SIG-M5 treated with dmso at 0.1 percent for 504 hours (cell line): ENCODE measurements at regions not wholly inside any gene's neighbourhood (a gene's known extent, or its start where the extent isn't known, plus 50 kb on each side); places are given as distances from the start of the nearest gene placed in this dataset.
"Not testable (repeated sequence)": the region's sequence is repeated elsewhere in the genome, so short reads cannot be mapped to it uniquely, and the experiment has no call there.

Experiments
- DNase-seq: peaks from one replicate; lab custom pipeline; 2025; ENCODE audit not compliant: unreplicated experiment; lab: John Stamatoyannopoulos, UW

DNA sequence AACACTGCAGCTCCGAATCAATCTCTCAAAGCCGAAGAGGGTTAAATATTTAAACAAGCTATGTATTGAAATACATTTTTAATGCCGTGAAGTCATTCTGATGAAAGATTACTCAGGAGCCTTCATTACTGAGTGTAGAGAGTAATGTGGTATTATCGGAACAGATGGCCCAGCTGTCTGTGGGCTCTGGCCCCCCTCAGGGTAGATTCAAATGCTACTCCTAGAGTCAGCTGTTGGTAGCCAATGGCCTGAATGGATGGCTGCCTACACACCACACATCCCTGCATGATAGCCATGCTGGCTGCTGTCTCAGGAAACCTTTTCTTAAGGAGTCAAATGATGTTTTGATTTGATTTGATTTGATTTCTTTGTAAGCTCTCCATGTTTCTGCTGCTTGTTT is 732.3 kb upstream of the CELF4 start:
- DNase-seq = no peak

DNA sequence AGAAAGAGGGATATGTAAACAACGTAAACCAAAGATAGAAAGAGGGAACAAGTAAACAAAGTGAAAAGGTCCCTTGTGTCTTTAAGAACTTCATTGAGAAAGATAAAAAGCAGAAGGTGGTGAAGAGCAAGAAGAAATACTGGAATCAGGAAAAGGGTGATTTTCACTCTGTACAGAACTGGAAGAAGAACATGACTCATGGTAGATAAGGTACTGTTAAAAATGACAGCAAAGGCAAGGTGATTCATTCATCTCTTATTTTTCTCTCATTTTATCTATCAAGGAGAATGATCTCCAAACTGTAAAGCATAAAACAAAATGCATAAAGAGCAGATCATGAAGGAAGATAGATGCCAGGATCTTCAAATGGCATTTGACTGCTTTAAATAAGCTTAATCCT is 724.6 kb upstream of the CELF4 start:
- DNase-seq = no peak

DNA sequence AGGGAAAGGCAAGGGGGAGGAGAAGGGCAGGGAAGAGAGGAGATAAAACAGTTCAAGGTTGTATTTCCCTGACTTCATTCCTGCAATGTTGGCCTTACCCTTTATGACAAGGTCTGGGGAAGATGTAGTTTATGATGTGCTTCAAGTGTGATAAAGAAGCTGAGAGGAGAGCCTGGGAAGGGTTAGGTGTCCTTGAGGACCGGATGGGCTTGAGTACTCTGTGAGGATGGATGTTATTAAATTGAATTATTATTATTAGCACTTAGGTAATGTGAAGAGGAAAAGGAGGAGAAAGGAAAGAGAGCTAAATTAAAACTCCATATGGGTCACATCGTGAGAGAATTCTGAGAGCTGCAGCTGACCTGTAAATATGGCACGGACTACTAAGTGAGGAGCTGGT is 719.4 kb upstream of the CELF4 start:
- DNase-seq = no peak

DNA sequence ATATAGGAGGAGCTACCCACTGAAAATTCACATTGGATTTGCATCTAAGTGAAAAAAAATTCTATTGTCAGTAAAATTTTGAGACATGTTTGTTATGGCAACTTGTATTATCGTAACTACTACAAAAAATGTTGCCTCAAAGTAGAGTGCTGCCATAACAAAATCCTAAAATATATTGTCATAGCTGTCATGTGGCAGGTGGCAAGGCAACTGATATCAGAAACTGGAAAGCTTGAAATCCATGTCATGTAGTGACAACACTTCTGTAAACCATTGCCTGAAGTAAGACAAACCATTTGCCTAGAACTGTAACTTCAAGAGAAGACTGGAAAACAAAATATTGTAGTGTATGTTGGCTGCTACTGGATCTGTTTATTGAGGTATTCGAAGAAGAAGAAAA is 697.5 kb upstream of the CELF4 start:
- DNase-seq = no peak

DNA sequence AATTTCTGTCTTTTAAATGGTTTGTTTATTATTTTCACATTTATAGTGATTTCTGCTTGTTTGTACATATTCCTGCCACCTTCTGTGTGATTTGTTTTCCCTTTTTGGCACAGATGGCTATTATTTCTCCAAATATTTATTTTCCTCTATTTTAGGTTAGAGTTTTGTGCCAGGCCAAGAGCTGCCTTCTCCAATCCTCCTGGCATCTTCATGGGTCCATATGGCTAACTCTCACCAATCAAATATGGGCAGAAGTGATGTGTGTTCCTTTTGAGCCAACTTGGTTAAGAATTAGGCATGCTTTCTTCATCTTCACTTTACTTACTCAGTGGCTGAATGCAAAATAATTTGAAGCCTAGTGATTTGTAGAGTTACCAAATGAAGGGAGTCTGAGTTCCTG is 697.1 kb upstream of the CELF4 start:
- no peak for DNase-seq

DNA sequence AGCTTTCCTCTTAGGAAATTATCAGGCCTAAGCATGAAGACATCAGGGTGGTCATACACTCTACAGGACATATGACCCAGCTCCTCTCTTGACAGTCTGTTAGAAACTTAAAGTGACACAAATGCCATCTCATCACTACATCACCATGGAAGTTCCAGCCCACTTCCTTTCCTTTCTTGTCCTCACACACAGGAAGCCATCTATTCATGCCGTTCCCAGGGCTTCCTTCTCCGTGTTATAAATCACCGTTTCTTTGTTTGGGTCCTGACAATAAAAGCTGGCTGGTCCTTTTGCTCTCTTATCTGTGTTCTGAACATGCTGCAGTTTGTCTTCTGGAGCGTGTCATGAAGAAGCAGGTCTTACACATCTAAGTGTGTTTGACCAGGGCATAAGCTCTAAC is 692.1 kb upstream of the CELF4 start:
- no peak for DNase-seq

DNA sequence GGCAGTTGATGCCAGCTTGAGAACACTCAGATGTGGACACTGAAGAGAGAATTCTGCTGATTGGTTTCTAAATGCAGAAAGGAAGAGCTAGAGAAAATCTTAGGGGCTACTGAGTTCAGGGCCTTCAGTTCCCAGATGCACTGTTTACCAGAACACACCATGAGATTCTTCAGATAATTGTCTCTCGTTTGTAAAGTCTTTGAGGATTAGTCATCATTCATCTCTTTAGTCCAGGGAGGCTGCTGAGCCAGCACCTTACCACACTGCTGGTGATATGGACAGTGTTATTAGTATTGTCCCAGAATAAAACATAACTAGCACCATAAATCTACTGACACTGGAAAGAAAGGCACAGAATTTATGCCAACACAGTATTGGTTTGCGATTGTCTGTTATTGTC is 690.8 kb upstream of the CELF4 start:
- no peak for DNase-seq

DNA sequence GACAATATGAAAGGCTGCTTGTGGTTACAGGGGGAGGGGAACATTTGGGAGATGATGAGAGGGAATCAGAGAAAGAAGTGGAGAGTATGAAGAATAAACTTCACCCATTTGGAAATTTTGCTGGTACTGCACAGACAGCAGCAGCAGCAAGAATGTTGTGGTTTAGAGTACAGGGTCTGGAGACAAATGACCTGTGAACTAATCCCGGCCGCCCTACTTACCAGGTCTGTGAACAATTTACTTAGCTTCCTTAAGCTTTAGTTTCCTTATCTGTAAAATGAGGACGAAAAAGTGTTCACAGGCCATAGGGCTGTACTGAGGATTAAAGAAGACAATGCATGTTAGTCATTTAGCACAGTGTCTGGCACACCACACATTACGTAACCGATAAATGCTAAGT is 685.4 kb upstream of the CELF4 start:
- DNase-seq = no peak

DNA sequence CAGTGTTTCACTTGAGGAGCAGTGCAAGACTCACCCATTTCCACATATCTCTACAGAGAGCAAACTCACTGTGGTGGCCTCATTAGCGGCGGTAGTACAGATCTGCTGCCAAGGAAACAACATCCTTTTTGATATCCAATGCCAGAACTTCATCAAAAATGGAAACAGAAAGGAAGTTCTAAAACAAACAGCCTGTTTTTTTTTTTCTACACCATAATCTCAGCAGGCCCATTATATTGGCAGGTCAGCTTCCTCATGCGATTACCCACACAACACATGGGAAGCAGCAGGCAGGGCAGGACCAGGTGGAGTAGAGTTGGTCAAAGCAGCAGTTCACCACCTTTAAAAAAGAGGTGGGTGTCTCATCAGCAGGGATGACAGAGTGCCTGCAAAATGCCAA is 678.9 kb upstream of the CELF4 start:
- no peak for DNase-seq

DNA sequence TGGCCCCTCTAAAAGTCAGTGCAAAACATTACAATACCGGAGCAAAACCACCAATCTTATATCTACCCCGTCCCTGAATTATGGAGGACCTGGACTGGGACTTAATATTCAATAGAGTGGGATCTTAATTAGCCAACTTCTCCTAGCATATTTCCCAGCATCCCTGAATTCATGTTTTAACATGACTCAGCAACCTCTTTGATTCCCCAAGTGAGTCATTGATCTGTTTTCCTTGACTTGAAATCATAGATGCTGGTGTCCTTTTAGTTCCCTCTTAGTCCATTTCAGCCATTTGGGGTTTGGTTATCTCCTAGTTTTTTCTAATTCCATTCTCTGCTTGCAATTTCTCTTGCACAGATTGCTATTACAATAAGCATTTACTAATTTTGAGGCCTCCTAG is 677.7 kb upstream of the CELF4 start:
- no peak for DNase-seq

DNA sequence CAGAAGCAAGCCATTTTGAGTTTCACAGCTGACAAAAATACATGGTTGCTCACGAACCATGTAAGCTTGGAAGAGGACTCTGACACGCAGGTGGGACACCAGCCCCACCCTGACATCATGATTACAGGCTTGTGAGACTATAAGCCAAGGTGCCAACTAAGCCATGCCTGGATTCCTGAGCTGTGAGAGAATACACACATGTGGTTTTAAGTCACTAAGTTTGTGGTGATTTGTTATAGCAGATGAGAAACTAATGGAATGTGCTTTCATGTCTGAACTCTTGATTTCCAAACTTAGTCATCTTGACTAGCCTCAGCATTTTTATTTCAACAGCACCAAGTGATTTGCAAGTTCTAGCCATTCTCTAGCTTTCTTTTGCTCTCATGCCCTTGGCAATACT is 676.1 kb upstream of the CELF4 start:
- DNase-seq = no peak

DNA sequence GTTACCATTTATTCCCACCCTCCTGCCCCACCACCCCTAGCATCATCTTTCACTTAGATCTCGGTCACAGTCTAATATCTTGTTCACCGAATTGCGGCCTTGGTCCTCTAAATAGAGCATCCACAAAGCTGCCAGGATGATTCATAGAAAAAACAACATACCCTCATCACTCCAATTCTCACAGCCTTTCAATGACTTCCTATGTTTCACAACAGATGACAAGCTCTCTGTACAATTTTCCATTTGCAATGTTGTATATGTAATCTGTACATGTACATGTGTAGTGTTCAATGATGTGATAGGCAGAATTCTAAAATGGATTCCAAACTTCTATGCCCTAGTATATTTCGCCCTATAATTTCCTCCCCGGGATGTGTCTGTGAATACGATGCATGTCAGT is 675.6 kb upstream of the CELF4 start:
- no peak for DNase-seq

DNA sequence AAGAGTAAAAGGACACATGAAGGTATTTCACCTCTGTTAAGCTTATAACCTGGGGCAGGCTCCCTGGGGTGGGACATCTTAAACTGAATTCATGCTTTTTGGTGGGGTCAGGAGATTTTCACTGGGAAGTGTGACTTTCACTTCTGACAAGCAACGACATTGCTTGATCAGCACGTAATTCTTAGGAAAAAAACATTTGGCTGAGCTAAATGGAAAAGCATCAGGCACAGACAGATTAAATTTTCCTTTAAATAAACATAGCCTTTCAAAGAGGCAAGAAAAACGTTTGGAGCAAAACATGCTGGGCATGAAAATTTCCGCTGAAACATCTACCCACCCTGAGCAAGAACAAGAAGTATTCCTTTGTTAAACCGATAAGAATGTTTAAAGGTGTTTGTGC is 674.0 kb upstream of the CELF4 start:
- no peak for DNase-seq

DNA sequence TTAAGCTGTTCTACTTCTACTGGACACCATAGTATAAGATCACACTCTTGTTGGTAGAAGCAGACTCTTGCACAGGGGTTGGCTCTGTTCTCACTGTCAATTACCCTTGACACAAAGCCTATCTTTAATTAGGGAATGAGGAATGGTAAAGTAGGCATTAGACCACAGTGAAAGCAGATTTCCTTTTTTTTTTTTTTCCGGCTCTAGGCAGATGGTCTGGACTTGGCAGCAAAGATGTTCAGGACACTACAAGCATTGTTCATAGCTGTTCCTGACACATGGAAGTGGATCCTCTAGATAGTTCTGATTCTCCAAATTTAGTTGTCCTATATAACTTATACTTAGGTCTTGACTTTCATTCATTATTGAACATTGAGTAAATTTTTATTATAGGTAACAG is 672.2 kb upstream of the CELF4 start:
- DNase-seq = no peak

DNA sequence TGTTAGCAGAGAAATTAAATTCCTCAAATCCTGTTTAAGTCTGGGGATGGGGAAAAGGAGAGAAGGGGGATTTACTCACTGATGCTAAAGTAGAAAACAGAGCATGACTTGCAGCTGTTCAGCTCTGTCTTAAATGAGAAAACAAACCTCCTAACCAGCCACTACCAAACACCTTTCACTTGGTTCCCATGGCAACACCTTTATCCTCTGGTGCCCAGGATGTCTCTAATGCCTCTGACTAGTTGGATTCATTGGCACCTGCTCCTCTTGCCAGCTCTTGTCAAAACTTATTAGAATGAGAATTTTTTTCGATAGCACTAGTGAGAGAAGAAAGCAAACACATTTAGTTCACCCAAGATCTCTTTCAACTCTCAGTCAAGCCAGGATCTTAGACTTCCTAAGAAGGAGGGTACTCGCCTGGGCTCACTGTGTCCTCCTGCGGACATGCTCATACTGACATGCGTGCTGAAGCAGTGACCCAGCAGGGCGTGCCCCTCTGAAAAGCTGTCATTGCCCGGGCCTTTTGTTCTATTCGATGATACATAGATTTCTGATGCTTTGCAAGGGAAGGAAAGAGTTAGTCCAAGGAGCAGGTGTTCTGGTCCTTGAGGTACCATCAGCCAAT is 656.0 kb upstream of the CELF4 start:
- no peak for DNase-seq

DNA sequence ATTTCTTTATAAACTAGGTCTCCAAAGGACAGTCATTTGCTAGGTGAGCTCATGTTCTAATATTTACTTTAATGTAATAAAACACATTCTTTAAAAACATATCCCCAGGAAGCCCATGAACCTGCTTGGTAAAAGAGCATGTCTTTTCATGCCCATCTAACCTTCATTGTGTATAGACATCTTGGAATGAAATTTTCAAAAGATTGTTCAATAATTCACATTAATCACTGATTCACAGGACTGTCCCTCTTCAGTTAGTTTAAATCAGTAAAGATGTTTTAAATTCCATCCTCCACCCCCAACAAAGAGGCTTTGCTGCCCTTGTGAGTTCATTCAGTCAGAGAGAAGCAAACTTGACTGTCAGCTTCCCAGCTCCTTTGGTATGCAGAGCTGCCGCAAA is 633.4 kb upstream of the CELF4 start:
- DNase-seq = no peak

DNA sequence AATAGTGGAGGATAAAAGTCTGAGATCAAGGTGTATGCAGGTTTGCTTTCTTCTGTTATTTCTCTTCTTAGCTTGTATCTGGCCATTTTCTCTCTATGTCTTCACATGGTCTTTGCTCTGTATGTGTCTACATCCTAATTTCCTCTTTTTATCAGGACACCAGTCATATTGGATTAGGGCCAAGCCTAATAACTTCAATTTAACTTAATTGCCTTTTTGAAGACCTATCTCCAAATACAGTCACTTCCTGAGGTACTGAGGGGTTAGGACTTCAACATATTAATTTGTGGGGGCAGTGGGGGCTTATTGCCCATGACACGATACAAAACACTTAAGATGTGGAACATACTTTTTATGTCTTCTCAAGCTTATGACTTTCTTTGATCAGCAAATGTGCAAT is 632.9 kb upstream of the CELF4 start:
- no peak for DNase-seq

DNA sequence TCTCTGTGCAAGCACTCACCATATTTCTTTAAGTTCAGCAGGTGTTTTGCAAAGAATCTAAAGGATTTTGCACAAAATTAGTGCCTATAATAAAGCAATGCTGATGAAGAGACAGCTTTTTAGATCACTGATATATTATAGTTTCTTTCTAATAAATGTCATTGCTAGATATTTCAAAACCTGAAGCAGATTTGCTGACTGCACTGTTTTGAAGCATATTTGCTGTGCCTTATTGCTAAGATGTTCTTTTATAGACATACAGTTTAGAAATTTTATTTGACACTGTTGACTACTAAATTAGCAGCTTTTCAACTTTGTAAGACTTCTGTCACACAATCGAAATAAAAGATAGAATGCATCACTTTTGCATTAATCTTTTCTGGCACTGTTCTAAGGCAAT is 620.9 kb upstream of the CELF4 start:
- DNase-seq = no peak

DNA sequence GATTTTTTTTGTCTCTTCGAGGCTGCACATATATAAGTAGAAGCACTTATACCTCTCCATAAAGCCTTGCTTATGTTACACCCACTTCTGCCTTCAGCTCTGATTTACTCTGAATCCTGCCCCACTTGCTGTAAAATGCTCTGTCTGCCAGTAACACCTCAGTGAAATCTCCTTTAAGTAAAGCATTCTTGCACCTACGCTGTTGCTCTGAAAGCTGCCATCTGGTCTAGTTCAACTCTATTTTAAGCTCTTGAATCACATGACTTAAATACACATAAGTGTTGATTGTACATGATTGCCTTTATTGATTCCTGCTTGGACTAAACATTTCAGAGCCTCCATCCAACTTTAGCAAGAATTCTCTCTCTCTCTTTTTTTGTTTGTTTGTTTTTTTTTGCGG is 609.0 kb upstream of the CELF4 start:
- DNase-seq = no peak

DNA sequence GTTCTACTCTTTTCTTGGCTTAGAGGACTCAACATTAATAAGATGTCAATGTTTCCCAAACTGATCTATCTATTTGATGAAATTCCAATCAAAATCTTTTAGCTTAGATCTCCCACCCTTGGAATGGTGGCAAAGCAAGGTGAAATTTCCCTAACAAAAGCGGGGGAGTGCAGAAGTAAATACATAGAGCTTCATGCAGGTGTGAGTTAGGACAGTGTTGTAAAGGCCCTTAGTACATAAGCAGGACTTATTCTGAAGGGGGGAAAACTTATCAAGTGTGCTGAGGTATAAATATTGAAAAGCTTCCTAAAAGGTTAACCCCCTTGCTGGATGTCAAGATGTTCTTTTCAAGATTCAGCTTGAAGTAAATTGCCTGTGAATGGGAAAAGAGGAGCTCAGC is 608.6 kb upstream of the CELF4 start:
- DNase-seq = no peak

DNA sequence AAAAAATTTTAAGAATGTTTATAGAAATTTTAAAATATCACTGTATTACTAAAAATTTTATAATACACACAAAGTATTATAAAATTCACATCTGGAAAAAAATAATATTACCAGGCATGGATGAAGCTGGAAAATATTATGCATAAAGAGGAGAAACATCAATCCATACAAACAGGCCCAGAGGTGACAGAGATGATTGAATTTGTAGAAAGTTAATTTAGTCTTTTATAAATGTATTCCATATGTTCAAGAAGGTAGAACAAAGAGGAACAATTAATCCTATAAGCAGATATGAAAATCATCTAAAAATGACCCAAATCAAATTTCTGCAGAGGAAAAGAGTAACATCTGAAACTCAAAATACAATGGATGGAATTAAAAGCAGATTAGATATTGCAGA is 605.2 kb upstream of the CELF4 start:
- DNase-seq = no peak

DNA sequence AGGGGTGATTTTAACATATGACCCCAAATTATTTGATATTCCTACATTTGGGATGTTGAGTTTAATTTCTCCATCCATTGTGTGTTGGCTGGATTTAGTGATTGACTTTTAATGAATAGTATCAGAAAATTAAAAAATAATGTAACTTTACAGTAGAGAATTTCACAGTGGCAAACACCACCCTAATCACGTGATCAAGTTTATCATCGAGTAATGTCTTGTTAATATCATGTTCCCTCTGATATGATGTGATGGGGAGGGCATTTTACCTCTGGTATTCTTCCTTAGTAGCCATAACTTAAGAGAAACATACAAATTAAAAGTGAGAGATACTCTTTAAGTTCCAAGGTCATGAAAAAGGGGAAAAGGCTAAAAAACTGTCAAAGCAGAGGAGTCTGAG is 602.0 kb upstream of the CELF4 start:
- DNase-seq = no peak

DNA sequence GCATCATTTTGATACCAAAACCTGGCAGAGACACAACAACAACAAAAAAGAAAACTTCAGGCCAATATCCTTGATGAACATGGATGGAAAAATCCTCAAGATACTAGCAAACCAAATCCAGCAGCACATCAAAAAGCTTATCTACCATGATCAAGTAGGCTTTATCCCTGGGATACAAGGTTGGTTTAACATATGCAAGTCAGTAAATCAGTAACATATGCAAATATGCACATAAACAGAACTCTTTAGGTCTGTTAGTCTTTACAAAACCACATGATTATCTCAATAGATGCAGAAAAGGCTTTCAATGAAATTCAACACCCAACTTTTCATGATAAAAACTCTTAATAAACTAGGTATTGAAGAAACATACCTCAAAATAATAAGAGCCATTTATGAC is 587.5 kb upstream of the CELF4 start:
- not testable (repeated sequence) for DNase-seq

DNA sequence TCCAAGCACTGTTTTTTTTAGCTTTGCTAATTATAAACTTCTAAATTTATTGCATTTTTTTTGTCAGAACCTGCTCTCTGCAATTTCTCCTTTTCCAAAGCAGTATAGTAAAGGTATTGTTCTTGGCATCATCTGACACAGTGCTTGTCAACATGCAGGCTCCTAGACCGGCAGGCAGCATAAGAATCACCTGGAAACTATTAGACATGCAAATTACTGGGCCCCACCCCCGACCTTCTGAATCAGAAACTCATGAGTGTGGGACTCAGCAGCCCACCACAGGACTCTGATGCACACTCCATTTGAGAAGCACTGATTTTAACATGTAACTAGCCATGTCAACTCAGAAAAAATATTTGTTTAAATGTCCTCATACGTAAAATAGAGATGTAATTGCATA is 551.1 kb upstream of the CELF4 start:
- DNase-seq = no peak
